CD14-positive monocyte (primary cell): ENCODE measurements at regions not wholly inside any gene's neighbourhood (a gene's known extent, or its start where the extent isn't known, plus 50 kb on each side); places are given as distances from the start of the nearest gene placed in this dataset.

Experiments used
- DNase-seq, 3 donors: peaks; one replicate each; pipeline ENCODE4 v3.0.0-alpha.2; 2011 to 2022
- H2AFZ ChIP-seq: 2 replicates; pipeline ENCODE4 v1.6.0; 2012; ENCODE audit warnings: mild to moderate bottlenecking, low read depth, low read length, inconsistent platforms; ENCODE audit not compliant: insufficient read depth, poor library complexity, severe bottlenecking
- H3K27ac ChIP-seq, 2 donors: 1 replicate in 1 of 2; 2 replicates in 1 of 2; pipeline ENCODE4 v1.5.1; 2012 to 2013; ENCODE audit warnings: low read length in 2 of 2, control low read depth in 1 of 2, inconsistent platforms in 1 of 2, low read depth in 1 of 2, mild to moderate bottlenecking in 1 of 2
- H3K27me3 ChIP-seq, 2 donors: one replicate each; pipeline versions ENCODE4 v1.6.0 to v1.6.1; 2011 to 2013; ENCODE audit warnings: low read length in 2 of 2; ENCODE audit not compliant: control insufficient read depth in 2 of 2, insufficient read depth in 2 of 2
- H3K36me3 ChIP-seq, 2 donors: replicated peaks in 1 of 2; 1 replicate in 1 of 2; 2 replicates in 1 of 2; pipeline versions ENCODE4 v1.5.1 to v1.6.1; 2012 to 2013; ENCODE audit warnings: low read length in 2 of 2, control low read depth in 1 of 2, inconsistent platforms in 1 of 2, mild to moderate bottlenecking in 1 of 2; ENCODE audit not compliant: insufficient read depth in 2 of 2, control insufficient read depth in 1 of 2
- H3K4me1 ChIP-seq, 2 donors: 1 replicate in 1 of 2; 2 replicates in 1 of 2; pipeline versions ENCODE4 v1.5.1 to v1.6.1; 2012 to 2013; ENCODE audit warnings: low read length in 2 of 2, control low read depth in 1 of 2, inconsistent platforms in 1 of 2, mild to moderate bottlenecking in 1 of 2, moderate library complexity in 1 of 2; ENCODE audit not compliant: insufficient read depth in 2 of 2, control insufficient read depth in 1 of 2
- H3K4me2 ChIP-seq: replicated peaks from 2 replicates; pipeline ENCODE3; 2012; ENCODE audit warnings: low read length, moderate library complexity, mild to moderate bottlenecking; ENCODE audit not compliant: poor library complexity, severe bottlenecking; ENCODE audit errors: extremely low read depth
- H3K4me3 ChIP-seq, 3 experiments: fragments of 200-600 bp in 1 of 3; sonication (generic) in 1 of 3; replicated peaks in 1 of 3; 1 replicate in 2 of 3; 2 replicates in 1 of 3; pipeline ENCODE4 v1.5.1; 2011 to 2013; ENCODE audit warnings: low read length in 3 of 3, mild to moderate bottlenecking in 3 of 3, control low read depth in 2 of 3, low read depth in 2 of 3, inconsistent platforms in 1 of 3, moderate library complexity in 1 of 3
- H3K79me2 ChIP-seq: 2 replicates; pipeline ENCODE4 v1.6.0; 2012; ENCODE audit warnings: mild to moderate bottlenecking, control low read depth, inconsistent platforms, low read length, moderate library complexity; ENCODE audit not compliant: insufficient read depth
- H3K9ac ChIP-seq: 2 replicates; pipeline ENCODE4 v1.6.0; 2017; ENCODE audit warnings: low read length, mild to moderate bottlenecking; ENCODE audit not compliant: insufficient read depth, poor library complexity, severe bottlenecking
- H3K9me3 ChIP-seq, 2 donors: replicated peaks in 1 of 2; 1 replicate in 1 of 2; 2 replicates in 1 of 2; pipeline versions ENCODE4 v1.5.1 to v1.6.1; 2012 to 2013; ENCODE audit warnings: low read length in 2 of 2, control low read depth in 1 of 2; ENCODE audit not compliant: control insufficient read depth in 1 of 2, insufficient read depth in 1 of 2
- H4K20me1 ChIP-seq: 2 replicates; pipeline ENCODE4 v1.6.0; 2012; ENCODE audit warnings: mild to moderate bottlenecking, low read length, control low read depth, moderate library complexity; ENCODE audit not compliant: insufficient read depth
- H3K27ac Mint-ChIP-seq, 7 donors: one replicate each; pipeline ENCODE4 v1.8.0; 2020; ENCODE audit warnings: mild to moderate bottlenecking in 7 of 7, mixed read lengths in 7 of 7, moderate library complexity in 6 of 7, inconsistent platforms in 2 of 7
- H3K27me3 Mint-ChIP-seq, 3 donors: one replicate each; pipeline ENCODE4 v1.8.0; 2021 to 2022; ENCODE audit warnings: low read depth in 3 of 3, mild to moderate bottlenecking in 3 of 3, mixed read lengths in 3 of 3, moderate library complexity in 3 of 3, inconsistent platforms in 1 of 3
- H3K36me3 Mint-ChIP-seq, 2 donors: one replicate each; pipeline ENCODE4 v1.8.0; 2020; ENCODE audit warnings: mixed read lengths in 2 of 2, inconsistent platforms in 1 of 2, mild to moderate bottlenecking in 1 of 2
- H3K4me1 Mint-ChIP-seq: one replicate; pipeline ENCODE4 v1.8.0; 2020; ENCODE audit warnings: mild to moderate bottlenecking, mixed read lengths
- H3K4me3 Mint-ChIP-seq, 2 donors: one replicate each; pipeline ENCODE4 v1.8.0; 2020; ENCODE audit warnings: mild to moderate bottlenecking in 2 of 2, mixed read lengths in 2 of 2, moderate library complexity in 1 of 2
- H3K9me3 Mint-ChIP-seq, 7 donors: one replicate each; pipeline ENCODE4 v1.8.0; 2020 to 2022; ENCODE audit warnings: mixed read lengths in 7 of 7, mild to moderate bottlenecking in 6 of 7, moderate library complexity in 6 of 7, inconsistent platforms in 2 of 7
- WGBS: methylation state at CpG from one replicate; pipeline ENCODE4 v1.1.5; 2013; ENCODE audit warnings: missing lambda C conversion rate; ENCODE audit not compliant: insufficient coverage; 5-methylcytosine and 5-hydroxymethylcytosine counted together
- intact Hi-C, 2 donors: fragments of 100-400 bp; cut with micrococcal nuclease; formaldehyde crosslinking; loops; one replicate each; pipeline versions ENCODE4 v1.15.0 to v1.15.1; 2023
- TF ChIP-seq, protein P1 (sequence below): fragments of 200-600 bp; IDR thresholded peaks from one replicate; pipeline ENCODE4 v1.8.0; 2022; ENCODE audit warnings: antibody characterized with exemption, mild to moderate bottlenecking

DNA sequence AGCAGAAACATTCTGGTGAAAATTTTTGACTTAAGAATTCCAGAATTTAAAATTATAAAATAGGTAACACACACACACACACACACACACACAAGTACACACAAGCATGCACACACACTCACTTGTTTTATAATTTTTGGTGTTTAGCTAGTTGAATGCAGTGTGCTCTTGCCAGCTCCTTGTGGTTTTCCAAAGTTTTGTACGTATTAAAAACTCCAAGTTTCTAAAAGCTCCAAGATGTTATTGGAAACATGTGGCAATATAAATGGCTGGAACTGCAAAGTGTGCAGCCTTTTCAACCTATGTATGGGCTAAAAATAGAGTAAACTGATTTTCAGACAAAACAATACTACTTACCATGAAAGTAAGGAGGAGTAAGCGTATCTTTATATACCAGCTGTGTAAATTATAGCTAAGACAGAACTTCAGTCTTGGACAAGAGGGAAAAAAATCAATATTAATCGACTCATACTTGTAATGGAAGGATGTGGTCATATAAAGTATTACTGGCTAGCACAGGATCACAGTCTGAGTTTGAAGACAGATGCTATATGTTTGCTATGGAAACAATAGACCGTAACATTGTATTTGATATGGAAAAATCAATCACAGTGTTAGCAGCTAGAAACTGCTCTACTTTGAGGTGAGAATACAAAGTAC is 727.1 kb upstream of the GRAMD2B start:
- H3K27me3 ChIP-seq, result no peaks in the 10 kb centered on the region
- DNase-seq, result no peak
- peaks cover 0 to 10% (median 6%) of the 10 kb centered on the region in 7 donors for H3K9me3 Mint-ChIP-seq
- no peaks in the 10 kb centered on the region for H3K79me2 ChIP-seq
- H3K27ac ChIP-seq, result no peak overlapping the region
- WGBS, result 100% methylated on average over 1 of the region's 4 CpGs
- H3K9ac ChIP-seq, result no peak overlapping the region
- peaks cover 7 to 10% of the 10 kb centered on the region in 2 donors for H3K9me3 ChIP-seq
- no peaks in the 10 kb centered on the region for H3K4me1 ChIP-seq
- TF ChIP-seq, protein P1, sequence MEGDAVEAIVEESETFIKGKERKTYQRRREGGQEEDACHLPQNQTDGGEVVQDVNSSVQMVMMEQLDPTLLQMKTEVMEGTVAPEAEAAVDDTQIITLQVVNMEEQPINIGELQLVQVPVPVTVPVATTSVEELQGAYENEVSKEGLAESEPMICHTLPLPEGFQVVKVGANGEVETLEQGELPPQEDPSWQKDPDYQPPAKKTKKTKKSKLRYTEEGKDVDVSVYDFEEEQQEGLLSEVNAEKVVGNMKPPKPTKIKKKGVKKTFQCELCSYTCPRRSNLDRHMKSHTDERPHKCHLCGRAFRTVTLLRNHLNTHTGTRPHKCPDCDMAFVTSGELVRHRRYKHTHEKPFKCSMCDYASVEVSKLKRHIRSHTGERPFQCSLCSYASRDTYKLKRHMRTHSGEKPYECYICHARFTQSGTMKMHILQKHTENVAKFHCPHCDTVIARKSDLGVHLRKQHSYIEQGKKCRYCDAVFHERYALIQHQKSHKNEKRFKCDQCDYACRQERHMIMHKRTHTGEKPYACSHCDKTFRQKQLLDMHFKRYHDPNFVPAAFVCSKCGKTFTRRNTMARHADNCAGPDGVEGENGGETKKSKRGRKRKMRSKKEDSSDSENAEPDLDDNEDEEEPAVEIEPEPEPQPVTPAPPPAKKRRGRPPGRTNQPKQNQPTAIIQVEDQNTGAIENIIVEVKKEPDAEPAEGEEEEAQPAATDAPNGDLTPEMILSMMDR, result no peak
- peaks cover 0 to 2% (median 0%) of the 10 kb centered on the region in 3 donors for H3K27me3 Mint-ChIP-seq
- H3K4me1 Mint-ChIP-seq, result no peaks in the 10 kb centered on the region
- H4K20me1 ChIP-seq, result no peaks in the 10 kb centered on the region
- H2AFZ ChIP-seq, result no peak overlapping the region
- H3K4me2 ChIP-seq, result no peak overlapping the region
- no peaks in the 10 kb centered on the region for H3K36me3 Mint-ChIP-seq
- H3K27ac Mint-ChIP-seq, result no peak overlapping the region
- no peaks in the 10 kb centered on the region for H3K36me3 ChIP-seq
- H3K4me3 Mint-ChIP-seq, result no peak overlapping the region
- intact Hi-C loops, result no loop called here
- H3K4me3 ChIP-seq, result no peak overlapping the region

DNA sequence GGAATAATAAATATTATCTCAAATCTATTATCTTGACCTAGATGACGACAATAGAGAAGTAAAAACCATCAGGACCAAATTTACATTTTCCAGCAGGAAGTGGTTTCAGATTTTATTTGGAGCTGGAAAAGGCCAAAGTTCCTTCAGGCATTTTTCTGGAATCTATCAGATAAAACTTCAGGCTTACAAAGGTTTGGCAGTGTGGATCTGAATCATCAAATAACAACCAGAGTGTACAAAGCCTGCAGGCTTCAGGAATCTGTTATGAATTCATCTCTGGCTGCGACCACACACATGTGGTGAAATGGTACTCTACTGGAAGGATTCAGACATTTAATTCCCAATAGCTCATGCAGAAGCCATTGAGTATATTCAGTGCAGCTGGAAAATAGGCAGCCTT is 726.4 kb upstream of the GRAMD2B start:
- H3K27ac Mint-ChIP-seq, result no peak overlapping the region
- Histone ChIP-seq H3K4me1 (no peaks in the 10 kb centered on the region), H3K9ac (no peak overlapping the region), H3K4me3 (no peak overlapping the region), H3K9me3 (peaks cover 4 to 5% of the 10 kb centered on the region in 2 donors), H4K20me1 (no peaks in the 10 kb centered on the region), H3K79me2 (no peaks in the 10 kb centered on the region), H3K27ac (no peak overlapping the region), H3K4me2 (no peak overlapping the region), H2AFZ (no peak overlapping the region), H3K27me3 (no peaks in the 10 kb centered on the region), H3K36me3 (no peaks in the 10 kb centered on the region)
- no peak overlapping the region for H3K4me3 Mint-ChIP-seq
- intact Hi-C loops, result no loop called here
- H3K9me3 Mint-ChIP-seq, result peaks cover 0 to 10% (median 6%) of the 10 kb centered on the region in 7 donors
- H3K4me1 Mint-ChIP-seq, result no peaks in the 10 kb centered on the region
- no peaks in the 10 kb centered on the region for H3K36me3 Mint-ChIP-seq
- peaks cover 0 to 2% (median 0%) of the 10 kb centered on the region in 3 donors for H3K27me3 Mint-ChIP-seq
- no CpG with 5 or more reads among the region's 2 CpGs for WGBS
- TF ChIP-seq, protein P1, result no peak
- DNase-seq, result no peak
